ENCODE measurements at regions not wholly inside any gene's neighbourhood (a gene's known extent, or its start where the extent isn't known, plus 50 kb on each side); places are given as distances from the start of the nearest gene placed in this dataset.

DNA sequence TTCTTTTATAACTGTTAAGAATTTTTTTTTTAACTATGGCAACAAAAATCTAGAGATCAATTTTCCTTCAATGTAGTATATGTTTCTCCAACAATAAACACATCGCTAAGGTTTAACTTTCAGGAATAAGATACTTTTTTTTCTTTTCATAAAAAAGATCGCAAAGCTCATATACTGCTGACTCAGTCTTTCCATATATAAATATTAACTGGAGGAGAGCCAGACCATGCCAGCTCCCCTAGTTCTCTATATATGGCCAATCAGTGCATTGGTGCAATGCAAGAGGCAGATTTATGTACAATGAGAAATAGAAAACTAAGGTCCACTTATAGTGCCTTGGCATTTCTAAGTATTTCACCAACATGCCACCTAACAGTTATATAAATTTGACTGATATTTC, 89.2 kb upstream of the GAS1 start:
- TF ChIP-seq, protein P1, sequence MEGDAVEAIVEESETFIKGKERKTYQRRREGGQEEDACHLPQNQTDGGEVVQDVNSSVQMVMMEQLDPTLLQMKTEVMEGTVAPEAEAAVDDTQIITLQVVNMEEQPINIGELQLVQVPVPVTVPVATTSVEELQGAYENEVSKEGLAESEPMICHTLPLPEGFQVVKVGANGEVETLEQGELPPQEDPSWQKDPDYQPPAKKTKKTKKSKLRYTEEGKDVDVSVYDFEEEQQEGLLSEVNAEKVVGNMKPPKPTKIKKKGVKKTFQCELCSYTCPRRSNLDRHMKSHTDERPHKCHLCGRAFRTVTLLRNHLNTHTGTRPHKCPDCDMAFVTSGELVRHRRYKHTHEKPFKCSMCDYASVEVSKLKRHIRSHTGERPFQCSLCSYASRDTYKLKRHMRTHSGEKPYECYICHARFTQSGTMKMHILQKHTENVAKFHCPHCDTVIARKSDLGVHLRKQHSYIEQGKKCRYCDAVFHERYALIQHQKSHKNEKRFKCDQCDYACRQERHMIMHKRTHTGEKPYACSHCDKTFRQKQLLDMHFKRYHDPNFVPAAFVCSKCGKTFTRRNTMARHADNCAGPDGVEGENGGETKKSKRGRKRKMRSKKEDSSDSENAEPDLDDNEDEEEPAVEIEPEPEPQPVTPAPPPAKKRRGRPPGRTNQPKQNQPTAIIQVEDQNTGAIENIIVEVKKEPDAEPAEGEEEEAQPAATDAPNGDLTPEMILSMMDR (IDR thresholded peaks at IDR 0.05; ENCODE audit: low read depth, low read length), result no peak
- TF ChIP-seq EZH2phosphoT487 (IDR thresholded peaks at IDR 0.05; ENCODE audit: low read depth), result no peak
